HFF-Myc (cell line): ENCODE measurements at regions not wholly inside any gene's neighbourhood (a gene's known extent, or its start where the extent isn't known, plus 50 kb on each side); places are given as distances from the start of the nearest gene placed in this dataset.

Experiments used
- DNase-seq: peaks from one replicate; pipeline ENCODE4 v3.0.0-alpha.2; 2011; ENCODE audit warnings: low read depth; ENCODE audit errors: extremely low read depth
- H3K4me3 ChIP-seq: replicated peaks from 2 replicates; pipeline ENCODE4 v1.5.1; 2011; ENCODE audit warnings: low read depth, mild to moderate bottlenecking, control low read depth, low read length
- CTCF ChIP-seq: IDR thresholded peaks from 2 replicates; pipeline ENCODE4 v1.5.1; 2012; ENCODE audit warnings: mild to moderate bottlenecking, low read depth, low read length, control low read depth; ENCODE audit errors: missing control alignments

GRCh38 chr18:41530970-41531369 lies 424.1 kb upstream of the PIK3C3 start:
- no peak for TF ChIP-seq CTCF
- DNase-seq: no peak
- no peak overlapping the region for H3K4me3 ChIP-seq

- DNase-seq: no peak
- TF ChIP-seq CTCF: no peak
- no peak overlapping the region for H3K4me3 ChIP-seq
Measured at GRCh38 chr18:41529093-41529492, 425.9 kb upstream of the PIK3C3 start.

GRCh38 chr18:41526054-41526453 lies 429.0 kb upstream of the PIK3C3 start:
- no peak for TF ChIP-seq CTCF
- H3K4me3 ChIP-seq: no peak overlapping the region
- DNase-seq: no peak

GRCh38 chr18:41524674-41525470 lies 430.2 kb upstream of the PIK3C3 start:
- no peak for DNase-seq
- no peak overlapping the region for H3K4me3 ChIP-seq
- TF ChIP-seq CTCF: no peak

- DNase-seq: no peak
- H3K4me3 ChIP-seq: no peak overlapping the region
- TF ChIP-seq CTCF: no peak
Measured at GRCh38 chr18:41517142-41517541, 437.9 kb upstream of the PIK3C3 start.

- no peak for TF ChIP-seq CTCF
- H3K4me3 ChIP-seq: no peak overlapping the region
- DNase-seq: no peak
Measured at GRCh38 chr18:41513438-41513837, 441.6 kb upstream of the PIK3C3 start.

- TF ChIP-seq CTCF: no peak
- DNase-seq: no peak
- H3K4me3 ChIP-seq: no peak overlapping the region
Measured at GRCh38 chr18:41504316-41504715, 450.7 kb upstream of the PIK3C3 start.
